GM12878 (cell line): ENCODE measurements at regions not wholly inside any gene's neighbourhood (a gene's known extent, or its start where the extent isn't known, plus 50 kb on each side); places are given as distances from the start of the nearest gene placed in this dataset.

ENCODE experiments used
- ATAC-seq: fragments of 200-7000 bp; cut with Tn5 transposase; 3 replicates; pipeline ENCODE4 v1.9.1; 2020; ENCODE audit warnings: mild to moderate bottlenecking, moderate library complexity
- BruUV-seq: library from RNA; stranded (reverse); fragments of 400-500 nt; replicated peaks from 2 replicates; lab custom pipeline; 2021; lab: Mats Ljungman, UMichigan
- CTCF ChIA-PET: fragments of 300-600 bp; sonication (Branson Sonifier 250); formaldehyde crosslinking; extraction: SDS; loops from one replicate; lab custom pipeline; 2021; ENCODE audit warnings: inconsistent platforms; lab: Yijun Ruan, JAX
- POLR2A ChIA-PET: fragments of 350-600 bp; formaldehyde crosslinking; extraction: SDS; loops from one replicate; lab custom pipeline; 2021; ENCODE audit warnings: inconsistent platforms; lab: Charles Lee
- RAD21 ChIA-PET: fragments of 300-600 bp; sonication (Branson Sonifier 250); formaldehyde crosslinking; loops from one replicate; lab custom pipeline; 2023; ENCODE audit warnings: antibody characterized with exemption; ENCODE audit not compliant: unreplicated experiment; lab: Charles Lee
- SMC1A ChIA-PET: fragments of 300-600 bp; sonication (Branson Sonifier 250); formaldehyde crosslinking; loops from one replicate; lab custom pipeline; 2023; ENCODE audit not compliant: unreplicated experiment, uncharacterized antibody; lab: Charles Lee
- DNase-seq: peaks from one replicate; pipeline ENCODE4 v3.0.0-alpha.2; 2011; ENCODE audit warnings: low read depth, low spot score
- FAIRE-seq: peaks from 3 replicates; lab custom pipeline; 2011; peaks lifted over from hg19 to GRCh38; lab: Jason Lieb, UNC
- H2AFZ ChIP-seq: 2 replicates; pipeline ENCODE4 v1.6.0; 2011; ENCODE audit warnings: low read depth, low read length, control low read depth; ENCODE audit not compliant: control insufficient read depth
- H3K27ac ChIP-seq: 2 replicates; pipeline ENCODE4 v1.5.1; 2011; ENCODE audit warnings: control low read depth; ENCODE audit not compliant: control insufficient read depth, insufficient read depth
- H3K27me3 ChIP-seq, 2 experiments: replicated peaks in 1 of 2; 2 replicates each; pipeline versions ENCODE4 v1.6.0 to v1.6.1; 2011; ENCODE audit warnings: low read length in 1 of 2; ENCODE audit not compliant: control insufficient read depth in 2 of 2, insufficient read depth in 2 of 2
- H3K36me3 ChIP-seq, 2 experiments: 2 replicates each; pipeline ENCODE4 v1.5.1; 2011; ENCODE audit warnings: low read length in 1 of 2; ENCODE audit not compliant: control insufficient read depth in 2 of 2, insufficient read depth in 2 of 2
- H3K4me1 ChIP-seq: 2 replicates; pipeline ENCODE4 v1.6.1; 2011; ENCODE audit warnings: mild to moderate bottlenecking, low read length, moderate library complexity, mixed read lengths; ENCODE audit not compliant: control insufficient read depth, insufficient read depth
- H3K4me2 ChIP-seq: 2 replicates; pipeline ENCODE4 v1.6.0; 2011; ENCODE audit warnings: control low read depth; ENCODE audit not compliant: control insufficient read depth, insufficient read depth
- H3K4me3 ChIP-seq: fragments of 200-600 bp; sonication (generic); 2 replicates; pipeline ENCODE4 v1.5.1; 2016
- H3K79me2 ChIP-seq: 2 replicates; pipeline ENCODE4 v1.6.0; 2011; ENCODE audit warnings: low read length; ENCODE audit not compliant: control insufficient read depth, insufficient read depth
- H3K9ac ChIP-seq: 2 replicates; pipeline ENCODE4 v1.8.0; 2011; ENCODE audit warnings: low read length, control low read depth, mixed read lengths; ENCODE audit not compliant: control insufficient read depth, insufficient read depth
- H3K9me3 ChIP-seq: replicated peaks from 3 replicates; pipeline ENCODE4 v1.5.1; 2011; ENCODE audit warnings: mild to moderate bottlenecking, low read length; ENCODE audit not compliant: control insufficient read depth, insufficient read depth
- H4K20me1 ChIP-seq: 2 replicates; pipeline ENCODE4 v1.6.0; 2011; ENCODE audit not compliant: control insufficient read depth, insufficient read depth
- EP300 ChIP-seq, 2 experiments: fragments of 150-350 bp in 1 of 2; IDR thresholded peaks; 2 replicates each; pipeline ENCODE4 v1.6.1; 2011 to 2012; ENCODE audit warnings: low read depth in 2 of 2, low read length in 2 of 2, borderline replicate concordance in 1 of 2, improper control_type of control experiment in 1 of 2, inconsistent platforms in 1 of 2; ENCODE audit not compliant: control insufficient read depth in 1 of 2
- STAT3 ChIP-seq: IDR thresholded peaks from 2 replicates; pipeline ENCODE4 v1.6.1; 2011; ENCODE audit warnings: low read depth, low read length, improper control_type of control experiment
- SUZ12 ChIP-seq: fragments of 200-600 bp; sonication (generic); IDR thresholded peaks from one replicate; pipeline ENCODE4 v1.6.1; 2018; ENCODE audit warnings: antibody characterized with exemption, mild to moderate bottlenecking; ENCODE audit not compliant: unreplicated experiment
- TBL1XR1 ChIP-seq: IDR thresholded peaks from 2 replicates; pipeline ENCODE4 v1.6.1; 2012; ENCODE audit warnings: low read depth, low read length, improper control_type of control experiment
- ZNF24 ChIP-seq: fragments of 450-650 bp; IDR thresholded peaks from 2 replicates; pipeline ENCODE4 v1.6.1; 2017; ENCODE audit warnings: antibody characterized with exemption, mild to moderate bottlenecking
- ZNF384 ChIP-seq: IDR thresholded peaks from 2 replicates; pipeline ENCODE4 v1.6.1; 2012; ENCODE audit warnings: low read depth, mild to moderate bottlenecking, low read length, improper control_type of control experiment, borderline replicate concordance
- WGBS: methylation state at CpG from one replicate; pipeline ENCODE4 v1.1.6; 2016; ENCODE audit warnings: low lambda C conversion rate; ENCODE audit not compliant: insufficient replicate concordance, insufficient coverage; ENCODE audit errors: missing lambda C conversion rate; 5-methylcytosine and 5-hydroxymethylcytosine counted together
- in situ Hi-C: fragments of 300-500 bp; cut with MboI; formaldehyde crosslinking; loops from 9 replicates; pipeline ENCODE4 v1.14.3; 2018; ENCODE audit warnings: mixed read lengths
- intact Hi-C: fragments of 100-400 bp; cut with micrococcal nuclease; formaldehyde crosslinking; loops from one replicate; pipeline ENCODE4 v1.14.2; 2022; ENCODE audit not compliant: unreplicated experiment
- TF ChIP-seq, protein P1 (sequence below): IDR thresholded peaks from 2 replicates; pipeline ENCODE4 v1.6.1; 2011; ENCODE audit warnings: low read depth, mild to moderate bottlenecking, low read length, moderate library complexity, borderline replicate concordance; ENCODE audit errors: extremely low read depth
- TF ChIP-seq, protein P2 (sequence below): IDR thresholded peaks from 2 replicates; pipeline ENCODE4 v1.6.1; 2012; ENCODE audit warnings: mild to moderate bottlenecking, low read depth, low read length
- TF ChIP-seq, protein P3 (sequence below): fragments of 450-650 bp; formaldehyde crosslinking; IDR thresholded peaks from 2 replicates; pipeline ENCODE4 v1.4.0; 2020; ENCODE audit warnings: mild to moderate bottlenecking, moderate library complexity

DNA sequence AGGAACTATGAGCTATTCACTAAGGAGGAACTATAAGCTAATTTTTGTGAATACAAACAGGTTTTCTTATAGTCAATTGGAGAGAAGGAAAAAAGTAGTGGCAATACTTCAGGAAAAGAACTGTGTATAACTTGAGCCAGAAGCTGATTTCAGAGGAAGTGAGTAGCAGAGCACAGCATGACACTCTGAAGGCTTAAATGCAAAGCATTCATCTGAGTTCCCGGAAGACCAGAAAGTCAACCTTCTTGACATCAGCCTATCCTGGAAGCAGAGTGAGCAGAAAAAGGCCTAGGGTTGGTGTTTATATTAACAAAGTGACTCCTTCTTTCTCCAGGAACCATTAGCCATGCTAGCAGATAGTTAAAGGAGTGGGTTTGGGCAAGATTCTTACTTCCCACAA lies 545.2 kb downstream of the MRPL39 start:
- SMC1A ChIA-PET: interaction anchor here (0.7 to 1.3 kb wide), 3 partner anchors 14 to 221 kb away, joined by 3 to 6 read pairs (median 4); no protein-coding TSS in a partner anchor
- Histone ChIP-seq H3K4me3 (no peak overlapping the region), H4K20me1 (no peaks in the 10 kb centered on the region), H3K4me2 (no peak overlapping the region)
- DNase-seq (no peak), ATAC-seq (0 out of 3 replicates have a peak, but pooled peaks have one; percentile 20)
- RAD21 ChIA-PET: interaction anchor here (0.7 kb wide), 1 partner anchor 14 kb away, joined by 3 read pairs; no protein-coding TSS in a partner anchor
- CTCF ChIA-PET: interaction anchor here (1.0 kb wide), 1 partner anchor 23 kb away, joined by 3 read pairs; no protein-coding TSS in a partner anchor
- TF ChIP-seq TBL1XR1 (no peak), STAT3 (no peak), EP300 (IDR thresholded peaks at IDR 0.05; ENCODE audit: borderline replicate concordance in 1 of 2, control insufficient read depth in 1 of 2, low read depth in 2 of 2, low read length in 2 of 2) (no peak), SUZ12 (no peak), ZNF24 (no peak)
- TF ChIP-seq, protein P1, sequence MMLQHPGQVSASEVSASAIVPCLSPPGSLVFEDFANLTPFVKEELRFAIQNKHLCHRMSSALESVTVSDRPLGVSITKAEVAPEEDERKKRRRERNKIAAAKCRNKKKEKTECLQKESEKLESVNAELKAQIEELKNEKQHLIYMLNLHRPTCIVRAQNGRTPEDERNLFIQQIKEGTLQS: no peak
- TF ChIP-seq, all 136 proteins: peak for 0
- Histone ChIP-seq H3K27ac (no peak overlapping the region), H3K27me3 (no peaks in the 10 kb centered on the region), H3K36me3 (no peaks in the 10 kb centered on the region), H3K9me3 (no peaks in the 10 kb centered on the region; the same call in 2 of the 3 replicates), H3K4me1 (no peaks in the 10 kb centered on the region), H3K9ac (no peak overlapping the region), H3K79me2 (no peaks in the 10 kb centered on the region), H2AFZ (no peak overlapping the region)
- POLR2A ChIA-PET: no interaction called here
- intact Hi-C loops (no loop called here), in situ Hi-C loops (no loop called here)
- BruUV-seq: no TSS peak
- 0% methylated on average over 1 of the region's 1 CpG for WGBS
- FAIRE-seq: no peak

DNA sequence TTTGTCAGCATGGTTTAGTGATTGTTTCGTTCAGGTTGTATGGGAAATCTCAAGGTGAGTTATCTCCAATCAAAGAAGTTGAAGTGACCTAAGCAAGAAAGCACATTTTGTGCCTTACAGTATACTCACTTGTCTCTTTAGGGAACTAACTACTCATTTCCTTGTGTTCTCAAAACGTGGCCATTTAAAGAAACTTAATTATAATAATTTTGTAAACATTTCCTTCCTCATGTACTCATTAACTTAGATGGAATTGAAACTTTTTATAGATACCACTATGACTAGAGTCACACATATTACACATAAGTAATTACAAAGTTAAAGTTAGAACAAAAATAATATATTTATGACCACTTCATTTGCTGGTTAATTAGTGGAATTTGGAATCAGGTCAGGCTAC lies 552.6 kb downstream of the MRPL39 start:
- H3K9me3 ChIP-seq: no peaks in the 10 kb centered on the region; the same call in 2 of the 3 replicates
- intact Hi-C loops (no loop called here), in situ Hi-C loops (no loop called here)
- H3K4me1 ChIP-seq: no peaks in the 10 kb centered on the region
- ATAC-seq (peak; percentile 26; the same call in 2 of the 3 replicates), DNase-seq (no peak), FAIRE-seq (no peak)
- no peaks in the 10 kb centered on the region for H3K36me3 ChIP-seq
- H3K27ac ChIP-seq: no peak overlapping the region
- BruUV-seq: no TSS peak
- H3K4me2 ChIP-seq: no peak overlapping the region
- H3K27me3 ChIP-seq: no peaks in the 10 kb centered on the region
- H4K20me1 ChIP-seq: no peaks in the 10 kb centered on the region
- RAD21 ChIA-PET: no interaction called here
- H3K4me3 ChIP-seq: no peak overlapping the region
- POLR2A ChIA-PET: no interaction called here
- no peak overlapping the region for H3K9ac ChIP-seq
- CTCF ChIA-PET: interaction anchor here (0.6 kb wide), 1 partner anchor 262 kb away, joined by 3 read pairs; no protein-coding TSS in a partner anchor
- no peaks in the 10 kb centered on the region for H3K79me2 ChIP-seq
- WGBS: 0% methylated on average over 2 of the region's 2 CpGs
- SMC1A ChIA-PET: no interaction called here
- H2AFZ ChIP-seq: no peak overlapping the region
- TF ChIP-seq, protein P2, sequence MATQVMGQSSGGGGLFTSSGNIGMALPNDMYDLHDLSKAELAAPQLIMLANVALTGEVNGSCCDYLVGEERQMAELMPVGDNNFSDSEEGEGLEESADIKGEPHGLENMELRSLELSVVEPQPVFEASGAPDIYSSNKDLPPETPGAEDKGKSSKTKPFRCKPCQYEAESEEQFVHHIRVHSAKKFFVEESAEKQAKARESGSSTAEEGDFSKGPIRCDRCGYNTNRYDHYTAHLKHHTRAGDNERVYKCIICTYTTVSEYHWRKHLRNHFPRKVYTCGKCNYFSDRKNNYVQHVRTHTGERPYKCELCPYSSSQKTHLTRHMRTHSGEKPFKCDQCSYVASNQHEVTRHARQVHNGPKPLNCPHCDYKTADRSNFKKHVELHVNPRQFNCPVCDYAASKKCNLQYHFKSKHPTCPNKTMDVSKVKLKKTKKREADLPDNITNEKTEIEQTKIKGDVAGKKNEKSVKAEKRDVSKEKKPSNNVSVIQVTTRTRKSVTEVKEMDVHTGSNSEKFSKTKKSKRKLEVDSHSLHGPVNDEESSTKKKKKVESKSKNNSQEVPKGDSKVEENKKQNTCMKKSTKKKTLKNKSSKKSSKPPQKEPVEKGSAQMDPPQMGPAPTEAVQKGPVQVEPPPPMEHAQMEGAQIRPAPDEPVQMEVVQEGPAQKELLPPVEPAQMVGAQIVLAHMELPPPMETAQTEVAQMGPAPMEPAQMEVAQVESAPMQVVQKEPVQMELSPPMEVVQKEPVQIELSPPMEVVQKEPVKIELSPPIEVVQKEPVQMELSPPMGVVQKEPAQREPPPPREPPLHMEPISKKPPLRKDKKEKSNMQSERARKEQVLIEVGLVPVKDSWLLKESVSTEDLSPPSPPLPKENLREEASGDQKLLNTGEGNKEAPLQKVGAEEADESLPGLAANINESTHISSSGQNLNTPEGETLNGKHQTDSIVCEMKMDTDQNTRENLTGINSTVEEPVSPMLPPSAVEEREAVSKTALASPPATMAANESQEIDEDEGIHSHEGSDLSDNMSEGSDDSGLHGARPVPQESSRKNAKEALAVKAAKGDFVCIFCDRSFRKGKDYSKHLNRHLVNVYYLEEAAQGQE: no peak
- no peak for TF ChIP-seq ZNF384
- TF ChIP-seq, protein P3, sequence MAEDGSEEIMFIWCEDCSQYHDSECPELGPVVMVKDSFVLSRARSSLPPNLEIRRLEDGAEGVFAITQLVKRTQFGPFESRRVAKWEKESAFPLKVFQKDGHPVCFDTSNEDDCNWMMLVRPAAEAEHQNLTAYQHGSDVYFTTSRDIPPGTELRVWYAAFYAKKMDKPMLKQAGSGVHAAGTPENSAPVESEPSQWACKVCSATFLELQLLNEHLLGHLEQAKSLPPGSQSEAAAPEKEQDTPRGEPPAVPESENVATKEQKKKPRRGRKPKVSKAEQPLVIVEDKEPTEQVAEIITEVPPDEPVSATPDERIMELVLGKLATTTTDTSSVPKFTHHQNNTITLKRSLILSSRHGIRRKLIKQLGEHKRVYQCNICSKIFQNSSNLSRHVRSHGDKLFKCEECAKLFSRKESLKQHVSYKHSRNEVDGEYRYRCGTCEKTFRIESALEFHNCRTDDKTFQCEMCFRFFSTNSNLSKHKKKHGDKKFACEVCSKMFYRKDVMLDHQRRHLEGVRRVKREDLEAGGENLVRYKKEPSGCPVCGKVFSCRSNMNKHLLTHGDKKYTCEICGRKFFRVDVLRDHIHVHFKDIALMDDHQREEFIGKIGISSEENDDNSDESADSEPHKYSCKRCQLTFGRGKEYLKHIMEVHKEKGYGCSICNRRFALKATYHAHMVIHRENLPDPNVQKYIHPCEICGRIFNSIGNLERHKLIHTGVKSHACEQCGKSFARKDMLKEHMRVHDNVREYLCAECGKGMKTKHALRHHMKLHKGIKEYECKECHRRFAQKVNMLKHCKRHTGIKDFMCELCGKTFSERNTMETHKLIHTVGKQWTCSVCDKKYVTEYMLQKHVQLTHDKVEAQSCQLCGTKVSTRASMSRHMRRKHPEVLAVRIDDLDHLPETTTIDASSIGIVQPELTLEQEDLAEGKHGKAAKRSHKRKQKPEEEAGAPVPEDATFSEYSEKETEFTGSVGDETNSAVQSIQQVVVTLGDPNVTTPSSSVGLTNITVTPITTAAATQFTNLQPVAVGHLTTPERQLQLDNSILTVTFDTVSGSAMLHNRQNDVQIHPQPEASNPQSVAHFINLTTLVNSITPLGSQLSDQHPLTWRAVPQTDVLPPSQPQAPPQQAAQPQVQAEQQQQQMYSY: no peak
